Adrenal gland (tissue), 5 donors: ENCODE measurements at regions not wholly inside any gene's neighbourhood (a gene's known extent, or its start where the extent isn't known, plus 50 kb on each side); places are given as distances from the start of the nearest gene placed in this dataset.

Source experiments
- POLR2A ChIP-seq, 2 donors: fragments of 450-650 bp; IDR thresholded peaks; one replicate each; pipeline ENCODE4 v1.6.1; 2017; ENCODE audit warnings: antibody characterized with exemption in 2 of 2, mild to moderate bottlenecking in 2 of 2, moderate library complexity in 1 of 2
- TF ChIP-seq, protein P1 (sequence below), 6 experiments: fragments of 450-650 bp in 4 of 6; fragments of 200-600 bp in 2 of 6; sonication (generic) in 1 of 6; IDR thresholded peaks; 1 replicate in 5 of 6; 2 replicates in 1 of 6; pipeline versions ENCODE4 v1.5.1 to v1.8.0; 2016 to 2021; ENCODE audit warnings: antibody characterized with exemption in 6 of 6, mild to moderate bottlenecking in 2 of 6, moderate library complexity in 1 of 6
- donor health status: DM: no; HTN: no; CAD: no.

DNA sequence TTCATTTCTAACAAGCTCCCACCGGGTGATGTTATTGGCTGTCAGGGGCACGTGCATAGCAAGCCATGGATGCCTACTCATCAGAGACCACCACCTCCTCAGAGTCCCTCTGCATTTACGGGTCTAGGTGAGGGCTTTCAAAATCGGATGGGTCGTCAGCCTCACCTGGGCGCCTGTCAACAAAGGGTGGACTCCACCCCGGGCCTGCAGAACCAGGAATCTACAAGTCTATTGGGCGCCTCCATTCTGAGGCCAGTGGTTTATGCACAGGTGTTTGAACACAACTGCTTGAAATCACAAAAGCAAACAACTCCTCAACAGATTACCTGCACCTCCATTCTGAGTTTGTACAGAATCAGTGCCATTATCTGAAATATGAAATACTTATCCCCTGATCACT, 318.9 kb downstream of the PTTG2 start:
- TF ChIP-seq, protein P1, sequence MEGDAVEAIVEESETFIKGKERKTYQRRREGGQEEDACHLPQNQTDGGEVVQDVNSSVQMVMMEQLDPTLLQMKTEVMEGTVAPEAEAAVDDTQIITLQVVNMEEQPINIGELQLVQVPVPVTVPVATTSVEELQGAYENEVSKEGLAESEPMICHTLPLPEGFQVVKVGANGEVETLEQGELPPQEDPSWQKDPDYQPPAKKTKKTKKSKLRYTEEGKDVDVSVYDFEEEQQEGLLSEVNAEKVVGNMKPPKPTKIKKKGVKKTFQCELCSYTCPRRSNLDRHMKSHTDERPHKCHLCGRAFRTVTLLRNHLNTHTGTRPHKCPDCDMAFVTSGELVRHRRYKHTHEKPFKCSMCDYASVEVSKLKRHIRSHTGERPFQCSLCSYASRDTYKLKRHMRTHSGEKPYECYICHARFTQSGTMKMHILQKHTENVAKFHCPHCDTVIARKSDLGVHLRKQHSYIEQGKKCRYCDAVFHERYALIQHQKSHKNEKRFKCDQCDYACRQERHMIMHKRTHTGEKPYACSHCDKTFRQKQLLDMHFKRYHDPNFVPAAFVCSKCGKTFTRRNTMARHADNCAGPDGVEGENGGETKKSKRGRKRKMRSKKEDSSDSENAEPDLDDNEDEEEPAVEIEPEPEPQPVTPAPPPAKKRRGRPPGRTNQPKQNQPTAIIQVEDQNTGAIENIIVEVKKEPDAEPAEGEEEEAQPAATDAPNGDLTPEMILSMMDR (IDR thresholded peaks at IDR 0.05) = no peak
- TF ChIP-seq POLR2A (IDR thresholded peaks at IDR 0.05) = no peak
